ENCODE measurements at regions not wholly inside any gene's neighbourhood (a gene's known extent, or its start where the extent isn't known, plus 50 kb on each side); places are given as distances from the start of the nearest gene placed in this dataset.
A peak's percentile ranks its signal among the peaks of the same experiment; 100 is the strongest.

- H3K9me3 ChIP-seq (replicated peaks; ENCODE audit: control insufficient read depth, insufficient read depth, low read length), result no peaks in the 10 kb centered on the region
- 38% methylated on average over 9 of the region's 9 CpGs for WGBS (ENCODE audit: insufficient coverage, insufficient replicate concordance, low lambda C conversion rate, missing lambda C conversion rate)
- POLR2A ChIA-PET, result no interaction called here
These were observed 493.4 kb downstream of the MATN1 start for GRCh38 chr1:30229960-30230359.

DNA sequence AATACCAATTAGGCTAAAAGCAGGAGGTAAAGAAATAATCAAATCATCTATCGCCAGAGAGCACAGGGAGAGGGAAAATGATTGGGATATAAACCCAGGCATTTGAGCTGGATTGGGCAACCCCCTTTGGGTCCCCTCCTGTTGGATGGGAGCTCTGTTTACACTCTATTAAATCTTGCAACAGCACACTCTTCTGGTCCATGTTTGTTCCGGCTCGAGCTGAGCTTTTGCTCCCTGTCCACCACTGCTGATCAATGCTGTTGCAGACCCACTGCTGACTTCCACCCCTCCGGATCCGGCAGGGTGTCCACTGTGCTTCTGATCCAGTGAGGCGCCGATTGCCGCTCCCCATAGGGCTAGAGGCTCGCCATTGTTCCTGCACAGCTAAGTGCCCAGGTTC lies 493.8 kb downstream of the MATN1 start:
- ChIA-PET CTCF (no interaction called here), SMC1A (ENCODE audit: uncharacterized antibody, unreplicated experiment) (interaction anchor here (0.9 kb wide), 1 partner anchor 246 kb away, joined by 3 read pairs; no protein-coding TSS in a partner anchor), POLR2A (interaction anchor here (0.6 kb wide), 1 partner anchor 1924 kb away, joined by 3 read pairs; no protein-coding TSS in a partner anchor), RAD21 (ENCODE audit: unreplicated experiment) (no interaction called here)
- intact Hi-C loops (cut with micrococcal nuclease; ENCODE audit: unreplicated experiment), result no loop called here
- 6% methylated on average over 9 of the region's 9 CpGs for WGBS (ENCODE audit: insufficient coverage, insufficient replicate concordance, low lambda C conversion rate, missing lambda C conversion rate)
- Histone ChIP-seq H3K4me1 (ENCODE audit: control insufficient read depth, insufficient read depth, low read length) (no peaks in the 10 kb centered on the region), H3K27ac (ENCODE audit: control insufficient read depth, insufficient read depth) (no peak overlapping the region), H3K4me3 (no peak overlapping the region), H3K9me3 (replicated peaks; ENCODE audit: control insufficient read depth, insufficient read depth, low read length) (no peaks in the 10 kb centered on the region), H3K79me2 (ENCODE audit: control insufficient read depth, insufficient read depth, low read length) (no peaks in the 10 kb centered on the region), H3K36me3 (ENCODE audit: control insufficient read depth in 2 of 2, insufficient read depth in 2 of 2, low read length in 1 of 2) (no peaks in the 10 kb centered on the region), H3K9ac (ENCODE audit: control insufficient read depth, insufficient read depth, low read length) (no peak overlapping the region), H3K4me2 (ENCODE audit: control insufficient read depth, insufficient read depth) (no peak overlapping the region), H2AFZ (ENCODE audit: control insufficient read depth, low read depth, low read length) (no peak overlapping the region), H3K27me3 (replicated peaks in 1 of 2; ENCODE audit: control insufficient read depth in 2 of 2, insufficient read depth in 2 of 2, low read length in 1 of 2) (peaks cover 0 to 3% of the 10 kb centered on the region in 2 experiments; a peak in 2 of 4 replicates), H4K20me1 (ENCODE audit: control insufficient read depth, insufficient read depth) (no peaks in the 10 kb centered on the region)
- ATAC-seq (no peak), FAIRE-seq (no peak), DNase-seq (ENCODE audit: low read depth, low spot score) (no peak)
- no peak for TF ChIP-seq TARDBP (IDR thresholded peaks at IDR 0.05; ENCODE audit: borderline replicate concordance)
- TF ChIP-seq BMI1 (IDR thresholded peaks at IDR 0.05; ENCODE audit: borderline replicate concordance), result no peak
- TF ChIP-seq CEBPB (IDR thresholded peaks at IDR 0.05; ENCODE audit: borderline replicate concordance in 1 of 2, low read depth in 2 of 2, low read length in 2 of 2), result no peak
- TF ChIP-seq POU2F2 (IDR thresholded peaks at IDR 0.05; ENCODE audit: borderline replicate concordance, low read depth, low read length), result no peak
- TF ChIP-seq SUPT20H (IDR thresholded peaks at IDR 0.05; ENCODE audit: borderline replicate concordance, control insufficient read depth, low read depth, low read length), result no peak
- no peak for TF ChIP-seq ZBED1 (IDR thresholded peaks at IDR 0.05; ENCODE audit: borderline replicate concordance)
- TF ChIP-seq SRF (IDR thresholded peaks at IDR 0.05; ENCODE audit: low read depth in 2 of 2, low read length in 2 of 2), result no peak
- no peak for TF ChIP-seq STAT1 (conservative IDR thresholded peaks at IDR 0.05)
- BruUV-seq (replicated peaks), result no TSS peak
- in situ Hi-C loops (cut with MboI), result no loop called here

More at GRCh38 chr1:30229960-30230359, 493.4 kb downstream of the MATN1 start:
- H3K36me3 ChIP-seq (ENCODE audit: control insufficient read depth in 2 of 2, insufficient read depth in 2 of 2, low read length in 1 of 2), result no peaks in the 10 kb centered on the region
- no peaks in the 10 kb centered on the region for H3K4me1 ChIP-seq (ENCODE audit: control insufficient read depth, insufficient read depth, low read length)
- no peak overlapping the region for H3K27ac ChIP-seq (ENCODE audit: control insufficient read depth, insufficient read depth)
- TF ChIP-seq BMI1 (IDR thresholded peaks at IDR 0.05; ENCODE audit: borderline replicate concordance), result no peak
- peak; percentile 34; the same call in 1 of the 2 replicates for TF ChIP-seq YY1 (IDR thresholded peaks at IDR 0.05; ENCODE audit: low read depth, low read length)
- H3K4me3 ChIP-seq, result no peak overlapping the region
- no peaks in the 10 kb centered on the region for H4K20me1 ChIP-seq (ENCODE audit: control insufficient read depth, insufficient read depth)
- H3K9ac ChIP-seq (ENCODE audit: control insufficient read depth, insufficient read depth, low read length), result no peak overlapping the region
- no peak for DNase-seq (ENCODE audit: low read depth, low spot score)
- SMC1A ChIA-PET (ENCODE audit: uncharacterized antibody, unreplicated experiment), result no interaction called here
- no TSS peak for BruUV-seq (replicated peaks)
- RAD21 ChIA-PET (ENCODE audit: unreplicated experiment), result no interaction called here
- no peak for ATAC-seq
- no peak for FAIRE-seq
- in situ Hi-C loops (cut with MboI), result no loop called here
- peaks cover 0 to 3% of the 10 kb centered on the region in 2 experiments; a peak in 2 of 4 replicates for H3K27me3 ChIP-seq (replicated peaks in 1 of 2; ENCODE audit: control insufficient read depth in 2 of 2, insufficient read depth in 2 of 2, low read length in 1 of 2)
- intact Hi-C loops (cut with micrococcal nuclease; ENCODE audit: unreplicated experiment), result no loop called here
- H2AFZ ChIP-seq (ENCODE audit: control insufficient read depth, low read depth, low read length), result no peak overlapping the region
- CTCF ChIA-PET, result no interaction called here
- H3K4me2 ChIP-seq (ENCODE audit: control insufficient read depth, insufficient read depth), result no peak overlapping the region
- no peaks in the 10 kb centered on the region for H3K79me2 ChIP-seq (ENCODE audit: control insufficient read depth, insufficient read depth, low read length)
